GM21360 (cell line): ENCODE measurements at regions not wholly inside any gene's neighbourhood (a gene's known extent, or its start where the extent isn't known, plus 50 kb on each side); places are given as distances from the start of the nearest gene placed in this dataset.

Source experiments
- ATAC-seq: cut with Tn5 transposase; IDR thresholded peaks from one replicate; pipeline ENCODE4 v1.9.1; 2021; ENCODE audit warnings: mild to moderate bottlenecking, moderate library complexity; ENCODE audit not compliant: unreplicated experiment

GRCh38 chr13:56923626-56924140 lies 217.0 kb upstream of the PRR20A start:
- no peak for ATAC-seq

- ATAC-seq = no peak
Observed at GRCh38 chr13:56924401-56924800, 216.3 kb upstream of the PRR20A start.

- ATAC-seq = no peak
Observed at GRCh38 chr13:56932104-56932503, 208.6 kb upstream of the PRR20A start.

DNA sequence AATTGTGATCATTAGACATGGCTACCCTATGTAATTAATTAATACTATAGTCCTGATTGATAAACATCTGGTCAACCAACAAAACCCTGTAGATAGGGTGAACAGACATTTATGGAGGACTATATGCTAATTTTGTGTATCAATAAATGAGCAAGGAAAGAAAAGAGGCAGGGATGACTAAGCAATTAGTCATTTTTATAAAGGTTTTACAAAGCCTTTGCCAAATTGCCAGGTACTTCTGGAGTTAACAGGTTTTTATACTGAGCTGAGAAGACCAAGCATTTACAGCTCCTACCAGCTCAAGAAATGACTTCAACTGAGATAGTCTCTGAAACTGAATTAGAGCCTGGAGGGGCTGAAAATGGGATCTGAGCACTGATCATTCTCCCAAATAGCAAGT lies 186.8 kb upstream of the PRR20A start:
- no peak for ATAC-seq

GRCh38 chr13:56975647-56976046 lies 165.1 kb upstream of the PRR20A start:
- no peak for ATAC-seq

- ATAC-seq = no peak
Observed at GRCh38 chr13:56980856-56981255, 159.9 kb upstream of the PRR20A start.

- no peak for ATAC-seq
Observed at GRCh38 chr13:56986121-56986520, 154.6 kb upstream of the PRR20A start.

DNA sequence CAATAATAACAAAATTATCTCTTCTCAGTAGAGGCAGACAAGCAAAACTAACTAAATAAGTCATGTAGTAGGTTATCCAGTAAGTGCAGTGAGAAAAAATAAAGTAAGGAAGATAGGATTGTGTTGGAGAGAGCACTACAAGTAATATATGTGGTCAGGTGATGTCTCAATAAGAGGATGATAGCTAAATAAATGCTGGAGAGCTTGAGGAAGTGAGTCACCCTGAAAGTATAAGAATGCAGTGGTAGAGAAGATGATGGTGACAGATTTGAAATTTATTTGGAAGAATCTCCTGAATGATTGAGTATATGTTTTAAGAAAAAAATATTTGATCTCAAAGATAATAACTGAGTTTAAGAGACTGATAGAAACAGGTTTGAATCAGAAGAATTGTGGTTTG lies 152.2 kb upstream of the PRR20A start:
- ATAC-seq = no peak

- no peak for ATAC-seq
Observed at GRCh38 chr13:57003682-57004081, 137.0 kb upstream of the PRR20A start.

DNA sequence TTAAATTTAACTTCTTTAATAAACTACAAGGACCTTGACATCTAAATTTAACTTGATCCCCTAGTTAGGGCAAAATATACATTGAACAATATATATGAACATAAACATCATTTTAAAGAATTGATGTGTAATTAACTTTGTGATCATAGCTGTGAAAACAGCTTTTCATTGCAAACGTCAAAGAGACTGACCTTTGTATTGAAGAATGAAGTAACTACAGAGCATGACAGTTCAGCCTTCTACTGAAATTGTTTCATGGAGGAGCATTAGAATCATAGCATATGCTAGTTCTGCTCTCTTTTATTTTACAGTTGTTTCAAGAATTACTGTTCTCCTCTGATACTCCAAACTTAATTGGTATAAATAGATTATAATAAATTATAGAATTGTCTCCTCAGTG lies 123.4 kb upstream of the PRR20A start:
- ATAC-seq = no peak

- no peak for ATAC-seq
Observed at GRCh38 chr13:57018915-57019314, 121.8 kb upstream of the PRR20A start.

DNA sequence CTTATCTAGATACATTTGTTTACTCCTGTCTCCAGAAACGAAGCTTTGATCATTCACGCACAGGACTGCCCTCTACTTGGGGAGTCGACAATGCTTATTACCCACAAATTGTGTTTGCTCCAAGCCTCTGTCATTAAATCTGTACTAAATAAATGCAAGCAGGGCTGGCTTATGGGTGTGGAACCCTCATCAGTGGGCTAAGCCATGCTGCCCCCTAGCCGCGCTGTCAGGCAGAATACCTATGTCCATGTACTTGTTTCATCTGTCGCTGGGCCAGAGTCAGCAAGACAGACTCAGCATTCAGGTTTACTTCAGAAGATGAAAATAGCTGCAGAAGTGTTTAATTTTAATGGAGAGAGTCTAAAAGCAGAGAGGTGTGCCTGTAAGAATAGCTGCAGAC lies 110.0 kb upstream of the PRR20A start:
- ATAC-seq = no peak

- ATAC-seq = no peak
Observed at GRCh38 chr13:57036290-57036689, 104.4 kb upstream of the PRR20A start.

DNA sequence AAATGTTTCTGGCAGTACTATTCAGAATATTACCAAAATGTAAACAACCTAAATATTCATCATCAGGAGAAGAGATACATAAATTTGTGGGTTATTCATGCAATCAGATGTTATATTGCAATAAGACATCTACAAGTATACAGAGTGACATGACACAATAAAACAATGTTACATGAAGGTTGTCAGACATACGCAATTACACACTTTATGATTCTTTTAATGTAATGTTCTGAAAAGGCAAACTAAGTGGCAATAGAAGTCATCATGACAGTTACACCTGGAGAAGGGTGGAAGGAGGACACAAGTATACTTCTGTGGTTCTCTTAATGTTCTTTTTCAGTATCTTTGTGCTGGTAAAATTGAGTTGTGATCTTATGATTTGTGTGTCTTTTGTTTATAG lies 95.8 kb upstream of the PRR20A start:
- ATAC-seq = no peak

DNA sequence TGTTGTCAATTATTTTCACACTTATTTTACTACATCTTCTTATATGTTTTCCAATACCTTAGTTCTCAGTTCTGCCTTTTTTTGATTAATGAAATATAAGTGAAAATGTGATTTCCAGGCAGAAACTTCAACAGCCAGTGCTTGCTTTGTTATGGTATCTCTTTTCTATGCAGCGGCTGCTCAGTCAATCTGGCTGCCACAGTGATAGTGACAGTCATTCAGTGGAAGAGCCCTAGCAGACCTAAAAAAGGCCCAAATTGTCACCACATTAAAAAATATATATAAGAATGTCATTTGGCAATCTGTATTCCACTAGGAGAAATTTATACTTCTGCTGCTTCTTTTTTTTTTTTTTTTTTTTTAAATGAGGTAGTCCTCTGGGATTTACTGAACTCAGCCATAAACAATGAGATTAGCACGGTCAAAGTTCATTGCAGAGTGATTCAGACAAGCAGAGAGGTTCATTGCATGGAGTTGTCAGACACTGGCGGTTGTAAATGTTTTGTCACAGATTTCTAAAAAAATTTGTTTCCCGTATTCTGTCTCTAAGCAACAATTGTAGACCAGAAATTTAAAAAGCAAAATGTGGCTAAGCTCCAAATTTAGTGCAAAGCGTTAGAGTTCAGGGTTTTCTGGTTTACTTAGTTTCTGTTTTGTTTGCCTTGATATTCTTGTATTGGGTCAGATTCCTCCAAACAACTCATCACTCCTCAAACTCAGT lies 94.7 kb upstream of the PRR20A start:
- no peak for ATAC-seq

DNA sequence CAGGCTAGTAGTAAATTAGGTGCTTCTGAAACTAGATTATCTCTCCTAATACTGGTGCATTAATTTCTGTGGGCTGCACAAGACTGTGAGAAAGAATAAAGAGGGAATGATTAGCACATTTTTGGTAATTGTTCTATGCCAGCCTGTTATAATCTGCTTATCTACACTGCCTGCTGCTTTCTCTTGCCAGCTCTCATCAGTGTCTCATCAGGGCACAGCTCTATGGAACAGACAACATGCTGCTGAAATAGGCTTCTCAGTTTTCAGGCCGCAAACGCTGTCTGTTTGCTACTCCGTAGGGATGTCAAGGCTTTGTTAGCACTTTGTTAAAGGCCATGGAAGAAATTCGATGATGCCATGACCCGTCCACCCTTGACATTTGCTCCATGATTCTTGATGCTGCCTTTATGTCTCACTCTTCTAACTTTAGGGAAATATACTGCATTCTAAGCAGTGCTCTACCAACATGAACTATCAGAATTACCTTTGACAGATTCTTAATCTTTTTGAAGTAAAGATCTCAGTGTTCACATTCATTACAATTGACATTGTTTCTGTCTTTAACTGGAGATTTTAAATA lies 84.0 kb upstream of the PRR20A start:
- ATAC-seq = no peak

GRCh38 chr13:57063007-57063406 lies 77.7 kb upstream of the PRR20A start:
- no peak for ATAC-seq

DNA sequence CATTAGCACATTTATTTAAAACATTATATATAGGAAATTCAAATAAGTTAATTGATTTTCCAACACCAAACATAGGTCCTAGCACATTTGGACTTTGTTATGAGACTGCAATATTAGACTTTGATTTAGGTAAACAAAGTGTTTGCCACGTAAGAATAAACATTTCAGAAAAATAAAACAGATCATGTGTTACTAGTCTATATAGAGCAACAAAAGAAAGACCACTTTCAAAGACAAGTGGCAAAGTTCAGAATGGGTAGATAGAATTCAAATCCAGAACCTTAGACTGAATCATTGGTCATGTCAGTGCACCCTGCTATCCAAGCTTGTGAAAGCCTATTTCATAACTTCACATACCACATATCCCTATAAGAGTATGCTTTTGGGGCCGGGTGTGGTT lies 66.7 kb upstream of the PRR20A start:
- no peak for ATAC-seq

- ATAC-seq = no peak
Observed at GRCh38 chr13:57075588-57075987, 65.1 kb upstream of the PRR20A start.

DNA sequence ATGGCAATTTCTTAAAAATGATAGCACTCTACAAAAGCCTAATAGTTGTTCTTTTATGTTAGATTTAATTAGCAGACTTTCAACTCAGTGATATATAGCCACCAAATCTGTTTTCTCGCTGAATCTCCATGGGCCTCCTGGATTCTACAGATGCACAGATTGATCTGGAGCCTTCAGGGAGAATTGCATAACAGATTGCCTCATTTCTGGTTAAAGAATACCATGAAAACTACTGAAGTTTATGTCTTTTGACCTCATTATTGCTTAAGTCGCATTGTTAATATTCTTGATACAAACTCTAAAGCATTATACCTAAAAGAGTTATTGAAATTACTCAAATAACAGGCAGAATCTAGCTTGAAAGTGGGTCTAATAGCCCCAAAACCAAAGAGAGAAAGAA lies 53.7 kb upstream of the PRR20A start:
- no peak for ATAC-seq
